ENCODE measurements at regions not wholly inside any gene's neighbourhood (a gene's known extent, or its start where the extent isn't known, plus 50 kb on each side); places are given as distances from the start of the nearest gene placed in this dataset.
"Not testable (repeated sequence)": the region's sequence is repeated elsewhere in the genome, so short reads cannot be mapped to it uniquely, and the experiment has no call there.

- not testable (repeated sequence) for H3K4me1 ChIP-seq (ENCODE audit: control insufficient read depth in 1 of 2, insufficient read depth in 2 of 2, low read length in 2 of 2); H3K27me3 ChIP-seq (ENCODE audit: control insufficient read depth in 1 of 2, insufficient read depth in 2 of 2, low read length in 2 of 2); H3K27ac ChIP-seq (ENCODE audit: low read depth, low read length); H3K9ac ChIP-seq (ENCODE audit: low read depth in 1 of 2, low read length in 2 of 2); H3K4me3 ChIP-seq (ENCODE audit: low read depth in 1 of 2, low read length in 2 of 2); H3K36me3 ChIP-seq (ENCODE audit: control insufficient read depth in 1 of 2, insufficient read depth in 2 of 2, low read length in 2 of 2); H3K9me3 ChIP-seq (ENCODE audit: control insufficient read depth in 1 of 2, low read length in 2 of 2)
These were observed 96.6 kb downstream of the ABCC12 start for GRCh38 chr16:48059190-48059589.

- H3K9ac ChIP-seq (ENCODE audit: low read depth in 1 of 2, low read length in 2 of 2) = no peak overlapping the region
- no peaks in the 10 kb centered on the region for H3K36me3 ChIP-seq (ENCODE audit: control insufficient read depth in 1 of 2, insufficient read depth in 2 of 2, low read length in 2 of 2)
- no peaks in the 10 kb centered on the region for H3K4me1 ChIP-seq (ENCODE audit: control insufficient read depth in 1 of 2, insufficient read depth in 2 of 2, low read length in 2 of 2)
- no peaks in the 10 kb centered on the region for H3K9me3 ChIP-seq (ENCODE audit: control insufficient read depth in 1 of 2, low read length in 2 of 2)
- no peak overlapping the region for H3K27ac ChIP-seq (ENCODE audit: low read depth, low read length)
- no peak overlapping the region for H3K4me3 ChIP-seq (ENCODE audit: low read depth in 1 of 2, low read length in 2 of 2)
- peaks cover 2 to 12% of the 10 kb centered on the region in 2 donors for H3K27me3 ChIP-seq (ENCODE audit: control insufficient read depth in 1 of 2, insufficient read depth in 2 of 2, low read length in 2 of 2)
These were observed 98.7 kb downstream of the ABCC12 start for GRCh38 chr16:48057048-48057447.

- H3K4me1 ChIP-seq (ENCODE audit: control insufficient read depth in 1 of 2, insufficient read depth in 2 of 2, low read length in 2 of 2) = no peaks in the 10 kb centered on the region
- H3K9me3 ChIP-seq (ENCODE audit: control insufficient read depth in 1 of 2, low read length in 2 of 2) = no peaks in the 10 kb centered on the region
- H3K27me3 ChIP-seq (ENCODE audit: control insufficient read depth in 1 of 2, insufficient read depth in 2 of 2, low read length in 2 of 2) = peaks cover 2 to 12% of the 10 kb centered on the region in 2 donors
- no peaks in the 10 kb centered on the region for H3K36me3 ChIP-seq (ENCODE audit: control insufficient read depth in 1 of 2, insufficient read depth in 2 of 2, low read length in 2 of 2)
- H3K4me3 ChIP-seq (ENCODE audit: low read depth in 1 of 2, low read length in 2 of 2) = no peak overlapping the region
- no peak overlapping the region for H3K9ac ChIP-seq (ENCODE audit: low read depth in 1 of 2, low read length in 2 of 2)
- H3K27ac ChIP-seq (ENCODE audit: low read depth, low read length) = no peak overlapping the region
These were observed 100.8 kb downstream of the ABCC12 start for GRCh38 chr16:48054881-48055601.

- H3K27me3 ChIP-seq (ENCODE audit: control insufficient read depth in 1 of 2, insufficient read depth in 2 of 2, low read length in 2 of 2) = peaks cover 2 to 12% of the 10 kb centered on the region in 2 donors
These were observed 102.4 kb downstream of the ABCC12 start for GRCh38 chr16:48053418-48053745.

GRCh38 chr16:48052731-48053417, 102.9 kb downstream of the ABCC12 start:
- Histone ChIP-seq H3K36me3 (ENCODE audit: control insufficient read depth in 1 of 2, insufficient read depth in 2 of 2, low read length in 2 of 2) (no peaks in the 10 kb centered on the region), H3K4me3 (ENCODE audit: low read depth in 1 of 2, low read length in 2 of 2) (no peak overlapping the region), H3K9me3 (ENCODE audit: control insufficient read depth in 1 of 2, low read length in 2 of 2) (no peaks in the 10 kb centered on the region), H3K4me1 (ENCODE audit: control insufficient read depth in 1 of 2, insufficient read depth in 2 of 2, low read length in 2 of 2) (no peaks in the 10 kb centered on the region), H3K27me3 (ENCODE audit: control insufficient read depth in 1 of 2, insufficient read depth in 2 of 2, low read length in 2 of 2) (peaks cover 2 to 12% of the 10 kb centered on the region in 2 donors), H3K27ac (ENCODE audit: low read depth, low read length) (no peak overlapping the region), H3K9ac (ENCODE audit: low read depth in 1 of 2, low read length in 2 of 2) (no peak overlapping the region)

More at GRCh38 chr16:48053418-48053745, 102.4 kb downstream of the ABCC12 start:
- no peak overlapping the region for H3K9ac ChIP-seq (ENCODE audit: low read depth in 1 of 2, low read length in 2 of 2)
- no peaks in the 10 kb centered on the region for H3K36me3 ChIP-seq (ENCODE audit: control insufficient read depth in 1 of 2, insufficient read depth in 2 of 2, low read length in 2 of 2)
- H3K27ac ChIP-seq (ENCODE audit: low read depth, low read length) = no peak overlapping the region
- H3K4me1 ChIP-seq (ENCODE audit: control insufficient read depth in 1 of 2, insufficient read depth in 2 of 2, low read length in 2 of 2) = no peaks in the 10 kb centered on the region
- no peaks in the 10 kb centered on the region for H3K9me3 ChIP-seq (ENCODE audit: control insufficient read depth in 1 of 2, low read length in 2 of 2)
- no peak overlapping the region for H3K4me3 ChIP-seq (ENCODE audit: low read depth in 1 of 2, low read length in 2 of 2)

- Histone ChIP-seq H3K4me1 (ENCODE audit: control insufficient read depth in 1 of 2, insufficient read depth in 2 of 2, low read length in 2 of 2) (no peaks in the 10 kb centered on the region), H3K27me3 (ENCODE audit: control insufficient read depth in 1 of 2, insufficient read depth in 2 of 2, low read length in 2 of 2) (peaks cover 2 to 11% of the 10 kb centered on the region in 2 donors), H3K9ac (ENCODE audit: low read depth in 1 of 2, low read length in 2 of 2) (no peak overlapping the region), H3K4me3 (ENCODE audit: low read depth in 1 of 2, low read length in 2 of 2) (no peak overlapping the region), H3K27ac (ENCODE audit: low read depth, low read length) (no peak overlapping the region), H3K36me3 (ENCODE audit: control insufficient read depth in 1 of 2, insufficient read depth in 2 of 2, low read length in 2 of 2) (no peaks in the 10 kb centered on the region), H3K9me3 (ENCODE audit: control insufficient read depth in 1 of 2, low read length in 2 of 2) (no peaks in the 10 kb centered on the region)
These were observed 104.9 kb downstream of the ABCC12 start for GRCh38 chr16:48050871-48051270.

- Histone ChIP-seq H3K27me3 (ENCODE audit: control insufficient read depth in 1 of 2, insufficient read depth in 2 of 2, low read length in 2 of 2) (peaks cover 0 to 4% of the 10 kb centered on the region in 2 donors), H3K4me1 (ENCODE audit: control insufficient read depth in 1 of 2, insufficient read depth in 2 of 2, low read length in 2 of 2) (no peaks in the 10 kb centered on the region), H3K4me3 (ENCODE audit: low read depth in 1 of 2, low read length in 2 of 2) (no peak overlapping the region), H3K36me3 (ENCODE audit: control insufficient read depth in 1 of 2, insufficient read depth in 2 of 2, low read length in 2 of 2) (no peaks in the 10 kb centered on the region), H3K9me3 (ENCODE audit: control insufficient read depth in 1 of 2, low read length in 2 of 2) (no peaks in the 10 kb centered on the region), H3K27ac (ENCODE audit: low read depth, low read length) (no peak overlapping the region), H3K9ac (ENCODE audit: low read depth in 1 of 2, low read length in 2 of 2) (no peak overlapping the region)
These were observed 105.9 kb downstream of the ABCC12 start for GRCh38 chr16:48049847-48050246.

- Histone ChIP-seq H3K27me3 (ENCODE audit: control insufficient read depth in 1 of 2, insufficient read depth in 2 of 2, low read length in 2 of 2) (no peaks in the 10 kb centered on the region), H3K36me3 (ENCODE audit: control insufficient read depth in 1 of 2, insufficient read depth in 2 of 2, low read length in 2 of 2) (no peaks in the 10 kb centered on the region), H3K27ac (ENCODE audit: low read depth, low read length) (no peak overlapping the region), H3K9me3 (ENCODE audit: control insufficient read depth in 1 of 2, low read length in 2 of 2) (no peaks in the 10 kb centered on the region), H3K4me3 (ENCODE audit: low read depth in 1 of 2, low read length in 2 of 2) (no peak overlapping the region), H3K9ac (ENCODE audit: low read depth in 1 of 2, low read length in 2 of 2) (no peak overlapping the region), H3K4me1 (ENCODE audit: control insufficient read depth in 1 of 2, insufficient read depth in 2 of 2, low read length in 2 of 2) (no peaks in the 10 kb centered on the region)
These were observed 108.1 kb downstream of the ABCC12 start for GRCh38 chr16:48047720-48048119.

- H3K9ac ChIP-seq (ENCODE audit: low read depth in 1 of 2, low read length in 2 of 2) = no peak overlapping the region
- no peaks in the 10 kb centered on the region for H3K9me3 ChIP-seq (ENCODE audit: control insufficient read depth in 1 of 2, low read length in 2 of 2)
- H3K4me3 ChIP-seq (ENCODE audit: low read depth in 1 of 2, low read length in 2 of 2) = no peak overlapping the region
- no peaks in the 10 kb centered on the region for H3K27me3 ChIP-seq (ENCODE audit: control insufficient read depth in 1 of 2, insufficient read depth in 2 of 2, low read length in 2 of 2)
- no peak overlapping the region for H3K27ac ChIP-seq (ENCODE audit: low read depth, low read length)
- H3K4me1 ChIP-seq (ENCODE audit: control insufficient read depth in 1 of 2, insufficient read depth in 2 of 2, low read length in 2 of 2) = no peaks in the 10 kb centered on the region
- no peaks in the 10 kb centered on the region for H3K36me3 ChIP-seq (ENCODE audit: control insufficient read depth in 1 of 2, insufficient read depth in 2 of 2, low read length in 2 of 2)
These were observed 108.6 kb downstream of the ABCC12 start for GRCh38 chr16:48047241-48047640.

- Histone ChIP-seq H3K4me1 (ENCODE audit: control insufficient read depth in 1 of 2, insufficient read depth in 2 of 2, low read length in 2 of 2) (no peaks in the 10 kb centered on the region), H3K9ac (ENCODE audit: low read depth in 1 of 2, low read length in 2 of 2) (no peak overlapping the region), H3K27ac (ENCODE audit: low read depth, low read length) (no peak overlapping the region), H3K36me3 (ENCODE audit: control insufficient read depth in 1 of 2, insufficient read depth in 2 of 2, low read length in 2 of 2) (no peaks in the 10 kb centered on the region), H3K9me3 (ENCODE audit: control insufficient read depth in 1 of 2, low read length in 2 of 2) (no peaks in the 10 kb centered on the region), H3K4me3 (ENCODE audit: low read depth in 1 of 2, low read length in 2 of 2) (no peak overlapping the region), H3K27me3 (ENCODE audit: control insufficient read depth in 1 of 2, insufficient read depth in 2 of 2, low read length in 2 of 2) (no peaks in the 10 kb centered on the region)
These were observed 111.7 kb downstream of the ABCC12 start for GRCh38 chr16:48044117-48044516.

Data from duodenal mucosa (tissue), 2 donors.